ENCODE measurements at regions not wholly inside any gene's neighbourhood (a gene's known extent, or its start where the extent isn't known, plus 50 kb on each side); places are given as distances from the start of the nearest gene placed in this dataset.

DNA sequence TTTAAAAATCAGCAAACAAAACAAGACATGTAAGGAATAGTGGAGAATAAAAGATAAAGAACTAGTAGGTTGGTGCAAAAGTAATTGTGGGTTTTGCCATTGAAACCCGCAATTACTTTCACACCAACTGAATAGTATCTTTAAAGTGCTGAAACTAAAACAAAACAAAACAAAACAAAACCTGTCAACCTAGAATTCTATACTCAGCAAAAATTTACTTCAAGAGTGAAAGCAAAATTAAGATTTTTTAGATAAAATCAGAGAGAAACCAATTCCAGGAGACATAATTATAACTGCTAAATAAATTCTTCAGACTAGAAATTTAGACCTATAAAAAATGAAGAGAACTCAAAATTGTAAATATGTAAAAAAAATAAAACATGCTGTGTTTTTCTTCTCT is 114.0 kb upstream of the TSPAN2 start:
- DNase-seq: no peak

DNA sequence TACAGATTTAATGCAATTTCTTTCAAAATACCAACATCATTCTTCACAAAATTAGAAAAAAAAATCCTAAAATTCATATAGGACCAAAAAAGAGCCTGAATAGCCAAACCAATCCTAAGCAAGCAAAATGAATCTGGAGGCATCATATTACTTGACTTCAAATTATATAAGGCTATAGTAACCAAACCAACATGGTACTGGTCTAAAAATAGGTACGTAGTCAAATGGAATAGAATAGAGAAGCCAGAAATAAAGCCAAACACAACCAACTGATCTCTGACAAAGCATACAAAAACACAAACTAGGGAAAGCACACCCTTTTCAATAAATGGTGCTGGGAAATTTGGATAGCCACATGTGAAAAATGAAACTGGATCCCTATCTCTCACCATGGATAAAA is 112.3 kb upstream of the TSPAN2 start:
- DNase-seq: no peak

DNA sequence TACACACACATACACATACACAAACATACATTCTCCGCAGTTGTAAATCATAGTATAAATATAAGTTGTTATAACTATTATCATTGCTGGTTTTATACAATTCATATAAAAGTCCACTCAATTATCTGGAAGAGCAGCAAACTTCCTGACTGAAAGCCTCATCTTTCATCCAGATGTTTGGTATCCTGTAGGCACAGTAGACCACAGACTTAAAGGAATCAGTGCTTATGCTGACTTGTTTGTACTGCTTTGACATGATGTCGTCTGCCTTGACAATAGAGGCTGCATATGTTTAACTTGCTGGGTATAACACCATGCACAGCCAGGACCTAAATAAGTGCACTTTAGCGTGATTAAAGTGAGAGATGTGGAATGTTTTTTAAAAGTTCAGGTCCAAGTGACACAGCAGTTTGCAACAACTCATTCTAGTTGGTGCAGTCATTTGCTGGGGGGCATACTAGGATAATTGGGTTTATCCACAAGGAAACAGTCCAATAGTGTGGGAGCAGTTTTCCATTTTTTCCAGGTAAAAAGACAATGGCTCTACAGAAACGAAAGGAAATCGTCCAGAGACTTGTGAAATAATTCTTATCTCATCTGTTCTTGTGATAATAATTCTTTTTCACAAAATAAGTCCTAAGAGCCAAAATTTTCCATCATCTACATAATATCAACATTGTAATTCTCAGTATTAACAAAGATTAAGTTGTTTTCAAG is 110.3 kb upstream of the TSPAN2 start:
- no peak for DNase-seq

DNA sequence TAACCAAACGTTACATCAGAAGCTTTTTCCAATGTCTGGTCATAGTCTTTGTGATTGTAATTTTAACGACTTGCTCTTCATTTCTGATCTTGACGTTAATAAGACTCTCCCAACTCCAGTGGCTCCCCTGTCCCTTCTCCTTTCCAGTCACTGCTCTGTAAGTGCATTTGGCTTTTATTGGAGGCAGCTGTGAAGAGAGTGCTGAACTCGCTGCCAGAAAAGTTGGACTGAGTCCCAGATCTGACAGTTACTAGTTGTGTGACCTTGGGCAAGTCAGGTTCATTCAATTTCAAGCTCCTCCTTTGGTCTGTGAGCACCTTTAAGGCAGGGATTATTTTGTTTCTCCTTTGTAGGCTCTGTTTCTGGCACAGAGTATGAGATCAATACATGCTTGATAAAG is 109.6 kb upstream of the TSPAN2 start:
- DNase-seq: peak; percentile 80

DNA sequence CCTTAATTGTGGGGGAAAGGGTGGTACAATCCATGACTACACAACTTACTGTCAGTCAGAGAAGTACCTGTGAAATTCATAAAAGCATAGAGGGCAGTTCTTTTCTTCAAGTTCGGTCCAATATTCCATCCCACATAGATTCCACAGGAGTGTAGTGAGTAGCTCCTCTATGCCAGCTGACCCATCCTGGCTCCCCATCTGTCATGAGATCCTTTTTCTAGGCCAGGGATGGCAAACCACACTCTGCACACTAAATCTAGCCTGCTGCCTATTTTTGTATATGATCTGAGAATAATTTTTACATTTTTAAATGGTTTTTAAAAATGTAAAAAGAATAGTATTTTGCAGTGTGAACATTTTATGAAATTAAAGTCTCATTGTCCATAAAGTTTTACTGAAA is 107.0 kb upstream of the TSPAN2 start:
- no peak for DNase-seq

DNA sequence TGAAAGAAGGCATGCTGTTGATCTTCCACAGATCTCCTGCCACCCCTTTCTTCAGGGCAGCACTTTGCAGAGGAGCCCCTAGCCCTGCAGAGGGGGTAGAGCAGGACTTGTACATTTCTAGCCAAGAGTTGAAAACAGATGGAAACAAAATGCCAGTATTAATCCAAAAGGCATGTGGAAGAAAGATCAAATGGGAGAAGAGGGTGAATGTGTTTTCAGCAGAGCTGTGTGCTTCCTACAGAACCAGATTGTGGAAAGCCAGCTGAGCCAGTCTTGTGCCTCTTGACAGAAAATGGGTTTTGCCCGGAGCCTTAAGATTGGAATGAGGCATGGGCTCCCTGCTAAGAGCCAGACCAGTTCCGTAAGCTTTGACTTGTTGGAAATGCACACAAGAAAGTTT is 105.2 kb upstream of the TSPAN2 start:
- no peak for DNase-seq

DNA sequence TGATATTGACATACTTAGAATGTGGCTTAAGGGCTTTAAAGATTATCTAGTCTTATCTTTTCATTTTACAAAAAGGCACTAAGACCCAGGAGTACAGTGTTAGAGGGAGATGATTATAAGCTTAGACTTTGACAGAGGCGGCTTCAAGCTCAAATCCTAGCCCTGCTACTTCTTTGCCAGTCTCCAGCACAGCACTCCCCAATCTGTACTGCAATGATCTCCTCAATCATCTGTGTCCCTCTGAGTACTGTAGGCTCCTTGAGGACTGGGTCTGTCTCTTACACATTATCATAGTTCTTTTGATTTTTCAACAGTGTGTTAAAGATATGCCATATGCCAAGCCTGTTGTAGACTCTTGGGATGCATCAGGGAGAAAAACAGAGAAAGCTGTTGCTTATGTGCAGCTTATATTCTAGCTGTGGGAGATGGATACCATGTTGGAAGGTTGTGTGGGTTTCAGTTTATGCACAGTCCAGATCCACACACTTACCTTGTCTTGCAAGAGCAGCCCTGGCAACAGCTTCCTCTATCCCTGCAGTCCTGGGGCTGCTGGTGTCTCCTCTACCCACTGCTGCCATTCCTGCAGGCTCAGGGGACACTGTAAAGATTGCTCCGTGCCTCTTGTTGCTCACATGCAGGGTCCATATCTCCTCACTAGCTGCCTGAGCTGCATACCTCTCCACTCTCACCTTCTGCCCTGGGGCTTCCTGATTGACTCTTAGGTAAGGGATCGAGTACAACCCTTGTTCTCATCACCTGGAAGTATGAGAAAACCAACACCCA is 103.9 kb upstream of the TSPAN2 start:
- no peak for DNase-seq

DNA sequence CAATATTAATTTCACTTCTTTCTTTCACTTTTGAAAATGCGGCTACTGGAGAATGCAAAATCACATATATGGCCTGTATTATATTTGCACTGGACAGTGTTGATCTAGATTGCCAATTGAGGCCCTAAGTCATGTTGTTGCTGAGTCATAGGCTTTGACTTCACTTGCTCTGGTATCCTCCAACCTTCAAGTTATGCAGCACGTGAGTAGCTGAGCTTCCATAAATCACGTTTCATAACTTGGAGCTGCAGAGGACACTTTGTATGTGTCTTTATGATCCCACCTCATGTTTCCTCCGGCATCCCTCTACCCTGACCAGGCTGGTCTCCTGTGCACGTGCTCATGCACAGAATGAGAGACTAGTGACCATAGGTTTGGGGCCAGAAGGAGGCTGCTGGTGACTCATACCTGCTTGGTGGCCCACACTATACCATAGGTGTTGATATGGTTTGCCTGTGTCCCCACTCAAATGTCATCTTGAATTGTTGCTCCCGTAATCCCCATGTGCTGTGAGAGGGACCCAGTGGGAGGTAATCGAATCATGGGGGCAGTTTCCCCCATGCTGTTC is 103.0 kb upstream of the TSPAN2 start:
- no peak for DNase-seq

DNA sequence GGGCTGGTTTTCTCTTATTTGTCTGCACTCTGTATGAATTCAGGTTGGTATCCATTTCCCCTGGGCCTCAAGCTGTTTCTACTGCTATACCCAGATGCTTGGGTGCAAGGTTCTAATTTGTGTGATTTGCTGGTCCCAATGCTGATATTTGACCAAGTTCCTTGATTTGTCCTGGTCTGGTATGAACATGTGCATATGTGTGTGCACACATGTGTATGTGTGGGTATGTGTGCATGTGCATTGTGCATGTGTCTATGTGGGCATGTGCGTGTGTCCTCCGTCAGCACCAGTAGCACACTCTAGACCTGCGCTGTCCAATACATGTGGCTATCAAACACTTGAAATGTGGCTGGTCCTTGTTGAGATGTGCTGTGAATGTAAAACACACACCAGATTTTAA is 102.4 kb upstream of the TSPAN2 start:
- DNase-seq: no peak

DNA sequence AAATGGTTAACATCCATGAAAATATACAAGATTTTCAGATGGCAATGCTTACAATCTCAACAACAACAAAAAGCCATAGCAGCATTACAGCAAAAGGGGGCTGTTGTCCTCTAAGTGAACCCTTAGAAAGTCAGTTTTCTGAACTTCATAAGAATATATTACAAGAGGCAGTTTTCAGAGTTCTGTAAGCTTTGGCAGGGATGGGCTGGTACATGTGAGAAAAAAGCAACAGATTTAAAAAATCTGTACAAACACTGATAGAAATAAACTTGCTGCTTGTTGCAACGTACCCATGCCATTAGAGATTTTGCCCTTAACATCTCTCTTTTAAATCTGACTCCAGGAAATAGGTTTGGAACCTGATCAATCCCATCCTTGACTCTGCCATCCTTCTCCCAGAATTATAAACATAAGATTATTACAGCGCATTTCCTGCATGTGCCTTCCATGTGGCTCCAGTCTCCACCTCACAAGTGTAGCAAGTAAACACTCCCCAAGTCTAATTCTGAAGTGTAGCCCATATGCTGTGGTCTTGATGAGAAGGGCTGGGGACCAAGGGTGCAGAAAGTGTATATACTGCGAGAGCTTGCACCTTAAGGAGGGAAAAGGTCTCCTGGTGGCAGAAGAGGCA is 101.4 kb upstream of the TSPAN2 start:
- no peak for DNase-seq

DNA sequence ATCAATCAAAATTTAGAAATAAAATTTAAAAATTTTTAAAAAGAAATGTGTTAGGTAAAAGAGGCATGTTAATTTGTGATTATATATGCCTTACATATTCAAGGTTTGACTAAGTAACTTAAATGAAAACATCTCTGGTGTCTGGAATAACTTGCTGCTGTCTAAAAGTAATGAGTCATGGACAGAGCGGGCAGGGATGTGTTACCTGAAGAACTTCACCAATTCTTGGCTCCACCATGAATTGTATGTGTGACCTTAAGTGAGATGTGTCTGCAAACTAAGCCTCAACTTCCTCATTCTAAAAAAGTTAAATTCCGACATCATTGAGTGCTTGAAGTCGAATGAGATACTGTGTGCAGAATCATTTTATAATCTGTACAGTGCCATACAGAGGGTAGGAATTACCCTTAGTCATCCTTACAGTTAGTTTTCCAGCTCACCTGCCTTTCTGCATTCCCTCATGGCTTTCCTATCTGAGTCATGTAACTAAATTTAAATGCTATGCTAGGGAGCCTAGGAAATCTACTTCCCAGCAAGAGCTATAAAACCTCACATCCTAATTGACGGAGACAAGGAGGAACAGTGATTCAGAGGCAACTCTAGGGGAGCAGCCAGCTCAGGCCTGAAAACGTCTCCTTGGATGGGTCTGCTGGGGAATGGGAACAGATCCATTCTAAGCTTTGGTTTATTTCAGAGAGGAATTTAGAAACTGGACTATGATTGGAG is 100.7 kb upstream of the TSPAN2 start:
- no peak for DNase-seq

DNA sequence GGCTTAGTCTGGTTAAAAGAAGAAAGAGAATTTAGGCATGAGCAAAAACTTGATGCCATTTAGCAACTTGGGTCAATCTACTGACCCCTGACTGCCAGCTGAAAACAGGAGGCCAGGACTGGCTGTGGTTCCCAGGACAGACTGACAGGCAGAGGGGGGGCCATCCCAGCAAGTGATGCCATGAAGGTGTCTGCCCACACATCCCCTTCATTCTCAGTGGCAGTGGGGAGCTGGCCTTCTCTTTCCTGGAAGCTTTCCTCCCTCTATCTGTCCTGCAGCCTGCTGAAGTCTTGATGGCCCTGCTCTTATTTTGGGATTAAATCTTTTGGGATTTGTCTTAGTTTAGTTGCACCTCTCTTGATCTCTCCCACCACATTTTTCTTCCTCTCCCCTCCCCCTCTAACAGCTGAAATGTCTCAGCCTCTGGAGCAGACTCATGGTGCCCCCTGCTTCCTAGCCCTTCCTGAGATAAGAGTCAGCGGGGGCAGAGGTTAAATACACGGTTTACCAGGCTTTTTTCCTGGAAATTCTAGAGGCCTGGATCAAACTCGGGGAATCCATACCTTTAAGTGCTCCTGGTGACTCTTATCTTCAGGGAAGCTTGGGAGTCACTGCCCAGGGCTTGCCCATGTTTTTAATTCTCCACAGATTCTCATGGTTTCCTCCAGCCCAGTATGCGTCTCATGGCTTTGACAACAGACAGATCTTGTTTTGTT is 99.5 kb upstream of the TSPAN2 start:
- DNase-seq: no peak

DNA sequence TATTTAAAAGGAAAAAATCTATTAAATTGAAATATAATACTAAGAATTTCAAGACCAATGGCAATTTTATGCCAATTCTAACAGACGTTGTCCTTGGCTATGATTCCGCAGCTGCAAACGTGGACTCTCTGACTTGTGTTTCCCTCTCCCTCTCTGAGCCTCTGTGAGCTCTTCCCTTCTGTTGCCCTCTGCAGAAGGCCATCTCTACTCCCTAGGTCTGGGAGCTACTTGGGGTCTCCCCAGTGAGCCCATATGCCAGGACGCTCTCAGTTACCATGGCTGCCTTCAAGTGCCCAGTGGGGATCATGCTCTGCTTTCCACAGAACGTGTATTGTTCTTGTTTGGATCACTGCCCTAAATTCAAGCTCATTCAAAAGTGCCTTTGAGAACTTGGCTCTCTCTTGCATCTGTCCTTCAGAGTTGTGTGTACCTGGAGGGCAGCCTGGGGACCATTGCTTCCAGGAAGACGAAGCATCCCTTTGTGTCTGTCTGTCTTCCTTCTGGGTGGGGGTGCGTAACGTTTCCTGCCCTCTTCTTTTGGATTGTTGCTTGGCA is 97.5 kb upstream of the TSPAN2 start:
- DNase-seq: peak; percentile 51

DNA sequence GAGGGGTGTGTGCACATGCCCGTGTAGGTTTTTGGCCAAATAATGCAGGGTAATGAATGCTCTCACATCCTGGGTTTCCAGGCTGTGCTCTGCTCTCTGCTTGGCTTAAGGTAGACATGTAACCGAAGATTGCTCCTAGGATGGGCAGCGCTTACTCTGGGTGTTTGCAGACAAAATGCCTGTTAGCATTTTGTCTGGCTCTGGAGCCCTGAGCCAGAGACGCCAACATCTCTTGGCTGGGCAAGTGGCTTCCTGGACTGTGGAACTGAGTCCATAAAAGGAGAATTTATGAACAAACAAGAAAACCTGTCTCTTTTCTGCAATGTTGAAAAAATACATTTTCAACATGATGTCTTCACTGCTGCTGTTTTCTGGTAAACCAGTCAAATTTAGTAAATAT is 96.0 kb upstream of the TSPAN2 start:
- peak; percentile 11 for DNase-seq

DNA sequence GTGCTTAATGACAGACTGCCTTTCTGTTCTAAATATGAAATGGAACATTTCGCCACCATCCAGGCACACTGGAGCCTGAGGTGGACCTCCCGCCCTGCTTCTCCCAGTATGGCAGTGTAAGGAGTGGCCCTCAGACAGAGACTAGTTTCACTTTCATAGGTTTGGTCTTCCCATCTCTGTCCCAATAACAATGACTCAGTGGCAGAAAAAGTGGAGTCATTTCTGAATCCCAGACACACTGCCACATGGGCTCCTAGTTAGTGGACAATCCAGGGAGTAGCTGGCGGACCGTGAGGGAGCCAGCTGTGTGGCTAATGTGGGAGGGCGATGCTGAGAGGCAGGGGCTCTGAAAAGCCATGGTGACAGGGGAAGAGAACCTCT is 95.6 kb upstream of the TSPAN2 start:
- DNase-seq: no peak

DNA sequence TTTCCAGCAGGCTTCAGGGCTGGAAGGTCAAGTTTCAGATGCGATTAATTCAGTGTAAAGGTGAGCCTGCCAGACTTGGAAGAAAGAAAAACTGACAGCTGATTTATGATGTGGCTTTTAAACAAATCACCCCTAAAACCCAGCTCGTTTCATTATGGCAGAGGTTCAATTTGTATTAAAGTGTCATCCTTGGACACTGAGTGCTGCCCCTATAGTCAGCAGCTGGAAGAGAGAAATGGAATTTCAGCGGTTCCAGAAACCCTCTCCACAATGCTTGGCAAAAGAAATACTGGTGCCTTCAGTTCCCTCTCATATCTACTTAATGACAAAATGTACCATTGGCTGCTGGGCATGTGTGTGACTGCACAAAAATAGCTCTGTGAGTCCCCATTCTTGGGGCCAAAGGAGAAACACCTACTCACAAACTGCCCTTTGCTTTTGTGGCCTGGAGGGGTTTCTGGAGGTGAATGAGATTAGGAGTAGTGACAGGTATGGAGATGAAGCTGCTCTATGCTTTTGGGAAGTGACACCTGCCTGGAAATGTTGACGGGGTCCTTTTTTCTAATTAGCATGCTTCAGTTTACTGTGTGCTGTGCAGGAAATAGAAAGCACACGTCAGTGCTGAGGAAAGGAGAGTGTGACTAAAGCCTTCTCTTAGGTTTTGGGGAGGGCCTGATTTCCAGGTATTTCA is 95.1 kb upstream of the TSPAN2 start:
- DNase-seq: peak; percentile 38

DNA sequence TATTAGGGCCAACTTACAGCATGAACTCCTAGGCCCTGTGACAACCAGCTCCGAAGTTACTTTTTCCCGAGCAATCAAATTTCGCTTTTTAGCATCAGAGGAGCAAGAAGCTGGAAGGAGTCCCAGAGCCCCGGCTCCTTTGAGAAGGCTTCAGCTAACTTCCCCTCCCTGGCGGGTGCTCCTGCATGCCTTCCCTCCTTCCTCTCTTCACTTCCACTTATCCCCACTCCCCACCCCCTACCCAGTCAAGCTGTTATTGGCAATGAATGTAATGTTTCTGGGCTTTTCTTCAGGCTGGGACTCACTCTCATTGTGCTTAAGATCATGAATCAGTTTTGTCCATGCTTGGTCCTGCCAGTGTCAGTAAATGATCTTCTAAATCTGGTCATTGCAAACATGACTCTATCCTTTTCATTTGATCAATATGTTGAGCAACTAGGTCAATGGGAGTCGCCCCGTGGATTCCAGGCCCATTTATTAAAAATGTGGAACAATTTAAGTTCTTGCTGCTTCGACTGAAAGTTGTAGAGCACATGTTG is 94.5 kb upstream of the TSPAN2 start:
- peak; percentile 50 for DNase-seq

DNA sequence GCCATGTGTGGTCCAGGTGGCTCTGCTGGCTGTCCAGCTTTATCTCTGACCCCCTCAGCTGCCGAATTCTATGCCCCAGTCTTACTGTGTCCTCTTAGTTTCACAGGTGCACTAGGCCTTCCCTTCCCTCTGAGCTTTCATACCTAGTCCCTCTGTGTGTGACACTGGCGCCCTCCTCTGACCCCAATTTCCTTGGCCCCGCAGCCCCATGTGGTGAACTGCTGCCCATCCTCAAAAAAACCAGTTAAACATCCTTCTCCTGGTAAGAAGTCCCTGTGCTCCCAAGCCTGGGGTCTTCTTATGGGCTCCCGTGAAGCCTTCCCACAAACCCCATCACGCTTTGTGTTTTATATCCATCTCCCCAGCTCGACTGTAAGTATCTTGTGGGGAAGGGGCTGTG is 93.9 kb upstream of the TSPAN2 start:
- DNase-seq: no peak

DNA sequence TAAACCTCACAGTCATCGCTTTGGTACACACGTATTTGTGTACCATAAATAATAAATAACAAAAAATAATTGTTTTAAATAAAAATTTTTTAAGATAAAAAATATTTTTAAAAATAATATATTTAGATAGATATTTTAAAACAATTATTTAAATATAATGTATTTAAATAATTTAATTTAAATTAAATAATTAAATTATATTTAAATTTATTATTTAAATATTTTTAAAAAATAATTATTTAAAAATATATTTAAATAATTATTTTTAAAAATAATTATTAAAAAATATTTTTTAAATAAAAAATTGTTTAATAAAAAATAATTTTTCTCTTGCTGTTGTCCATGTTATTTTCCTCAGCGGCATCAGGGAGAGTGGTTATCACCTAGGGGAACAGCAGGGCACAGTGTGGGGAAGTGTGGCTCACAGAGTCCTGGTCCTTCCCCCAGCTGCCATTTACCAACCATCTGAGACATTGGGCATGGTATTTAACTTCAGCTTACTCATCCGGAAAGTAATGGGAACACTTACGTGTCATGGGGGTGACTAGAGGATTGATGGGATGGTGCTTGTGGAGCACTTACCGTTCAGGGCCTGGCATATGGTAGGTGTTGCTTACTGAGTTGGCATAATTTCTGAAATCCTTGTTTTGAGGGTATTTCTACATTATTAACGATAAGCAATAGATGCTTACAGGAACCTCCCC is 92.9 kb upstream of the TSPAN2 start:
- peak; percentile 91 for DNase-seq

DNA sequence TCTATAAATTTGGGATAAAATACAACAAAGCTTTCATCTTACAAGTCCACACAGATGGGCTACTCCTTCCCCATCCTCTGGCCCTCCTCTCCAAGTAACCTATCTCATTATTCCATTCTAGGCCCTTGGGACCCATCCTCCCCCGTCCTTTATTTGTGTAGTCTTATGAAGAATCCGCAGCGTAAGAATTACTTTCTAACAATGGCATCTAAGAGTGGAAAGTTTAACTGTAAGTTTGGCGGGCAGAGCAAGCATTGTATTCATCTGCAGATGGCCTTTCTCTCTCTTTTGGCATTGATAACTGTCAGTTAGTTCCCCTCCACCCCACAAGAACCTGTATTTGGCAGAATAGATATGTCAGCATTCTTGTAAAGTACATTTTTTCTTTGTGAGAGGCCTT is 91.9 kb upstream of the TSPAN2 start:
- DNase-seq: no peak

Data from DMS79 treated with DMSO at 0.1 percent for 48 hours (cell line).